ENCODE measurements at regions not wholly inside any gene's neighbourhood (a gene's known extent, or its start where the extent isn't known, plus 50 kb on each side); places are given as distances from the start of the nearest gene placed in this dataset.
A peak's percentile ranks its signal among the peaks of the same experiment; 100 is the strongest.

DNA sequence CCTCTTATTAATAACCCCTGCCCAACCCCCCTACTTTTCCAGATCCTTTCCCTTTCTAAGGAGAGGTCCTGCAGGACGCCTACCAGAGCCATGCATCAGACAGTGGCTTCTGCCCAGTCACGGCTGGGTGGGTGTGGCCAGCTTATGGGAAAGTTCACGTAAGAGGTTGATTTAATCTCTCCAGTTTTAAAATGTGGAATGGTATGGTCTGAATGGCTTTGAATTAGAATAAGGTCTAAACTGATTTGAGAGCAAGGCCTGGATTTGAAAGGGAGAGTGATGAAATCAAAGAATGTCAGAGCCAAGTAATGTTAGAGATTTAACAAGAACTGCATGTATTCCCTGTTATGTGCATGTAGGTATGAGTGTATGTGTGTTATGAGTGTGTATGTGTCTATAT lies 275.7 kb downstream of the PAX1 start:
- no peak for DNase-seq (ENCODE audit: low spot score)

DNA sequence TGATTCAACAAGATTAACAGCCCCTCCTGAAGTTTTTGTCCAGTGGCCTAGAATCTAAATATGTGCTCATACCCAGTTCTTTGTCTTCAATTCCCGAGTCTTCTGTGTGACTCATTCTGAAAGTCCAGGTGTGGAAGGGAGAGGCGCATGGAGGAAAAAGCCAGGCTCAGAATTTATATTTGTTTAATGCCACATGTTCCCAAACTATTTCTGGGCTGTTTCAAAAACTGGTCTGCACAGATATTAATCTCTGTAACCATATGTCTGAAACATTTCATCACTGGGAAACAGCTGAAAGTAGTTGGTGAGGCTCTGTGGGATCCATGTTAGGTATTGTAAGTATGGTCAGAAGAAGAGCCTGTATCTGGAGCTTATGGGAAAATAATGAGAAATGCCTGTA lies 266.0 kb downstream of the PAX1 start:
- no peak for DNase-seq (ENCODE audit: low spot score)

DNA sequence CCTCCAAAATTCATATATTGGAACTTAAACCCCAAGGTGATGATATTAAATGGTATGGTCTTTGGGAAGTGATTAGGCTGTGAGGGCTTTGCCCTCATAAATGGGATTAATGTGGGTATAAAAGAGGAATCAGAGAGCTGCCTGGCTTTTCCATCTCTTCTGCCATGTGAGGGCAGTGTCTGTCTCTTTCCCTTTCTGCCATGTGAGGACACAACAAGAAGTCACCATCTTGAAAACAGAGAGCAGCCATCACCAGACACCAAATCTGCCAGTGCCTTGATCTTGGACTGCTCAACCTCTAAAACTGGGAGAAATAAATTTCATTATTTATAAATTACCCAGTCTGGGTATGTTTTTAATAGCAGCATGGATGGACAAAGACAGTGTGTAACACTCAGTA lies 263.0 kb downstream of the PAX1 start:
- peak; percentile 16 for DNase-seq (ENCODE audit: low spot score)

DNA sequence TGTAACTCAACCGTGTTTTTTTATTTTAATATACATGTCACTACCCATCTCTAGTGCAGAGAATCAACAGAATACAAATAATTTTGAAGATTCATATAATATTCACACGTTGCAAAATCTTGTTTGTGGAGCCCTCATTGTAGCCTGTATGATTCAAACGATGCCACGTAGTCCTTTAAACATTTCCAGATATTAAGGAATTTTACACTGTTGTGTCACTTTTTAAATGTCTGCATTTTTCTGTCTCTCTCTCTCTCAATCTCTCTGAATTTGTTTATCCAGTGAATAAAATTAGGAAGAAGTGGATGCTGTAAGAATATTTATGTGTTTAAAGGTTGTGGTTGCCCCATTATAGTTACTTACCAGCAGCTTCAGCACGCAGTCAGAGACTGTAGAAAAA lies 262.0 kb downstream of the PAX1 start:
- no peak for DNase-seq (ENCODE audit: low spot score)

DNA sequence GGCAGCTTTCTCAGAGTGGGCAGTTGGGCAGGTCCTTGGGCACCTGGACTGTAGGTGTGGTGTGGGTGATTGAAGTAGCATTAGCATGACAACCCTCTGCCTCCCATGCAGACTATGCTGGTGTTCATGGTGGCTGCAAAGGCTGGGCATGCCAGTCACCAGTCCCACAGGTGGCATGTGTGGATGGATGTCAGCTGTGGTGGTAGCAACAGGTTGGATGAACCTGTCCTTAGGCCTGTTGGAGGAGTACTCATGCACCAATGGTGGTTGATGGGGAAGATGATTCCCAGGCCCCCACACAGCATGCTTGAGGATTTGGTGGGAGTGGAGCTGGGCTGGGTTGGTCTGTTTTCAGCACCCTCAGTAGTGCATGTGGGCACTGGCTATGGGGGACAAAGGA lies 251.1 kb downstream of the PAX1 start:
- no peak for DNase-seq (ENCODE audit: low spot score)

DNA sequence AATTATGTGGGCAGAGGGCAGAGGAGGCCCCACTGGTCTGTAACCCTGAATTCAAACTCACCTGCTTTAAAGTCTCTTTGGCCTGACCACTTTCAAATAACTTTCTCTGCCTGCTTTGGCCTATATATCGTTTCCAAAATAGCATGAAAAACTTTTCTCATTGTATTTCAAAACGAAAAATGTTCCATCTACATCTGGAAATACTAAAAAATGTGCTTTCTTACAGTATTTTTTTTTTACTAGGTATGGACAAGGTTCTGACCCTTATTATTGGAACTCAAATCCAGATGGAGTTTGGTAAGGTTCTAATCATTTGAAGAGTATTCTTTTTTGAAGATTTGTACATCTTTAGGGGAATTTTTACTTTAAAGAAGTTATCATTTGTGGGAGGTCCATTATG lies 241.9 kb downstream of the PAX1 start:
- DNase-seq (ENCODE audit: low spot score): no peak

DNA sequence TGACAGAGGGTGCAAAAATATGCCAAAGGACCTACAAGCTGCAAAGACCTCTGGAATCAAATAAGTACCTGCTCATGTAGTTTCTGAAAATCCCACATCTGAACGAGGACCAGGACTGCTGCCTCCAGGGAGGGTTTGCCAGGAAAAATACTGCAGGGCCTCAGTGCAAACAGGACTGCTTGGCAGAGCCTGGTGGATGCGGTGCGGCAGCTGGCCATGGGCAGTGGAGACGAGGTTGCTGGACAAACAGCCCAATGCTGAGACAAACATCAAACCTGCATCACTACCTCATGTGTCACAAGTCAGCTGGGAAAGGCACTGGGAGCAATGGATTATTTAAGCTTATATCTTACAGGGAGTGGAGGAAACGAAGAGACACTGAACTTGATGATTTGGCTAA lies 238.8 kb downstream of the PAX1 start:
- DNase-seq (ENCODE audit: low spot score): no peak

DNA sequence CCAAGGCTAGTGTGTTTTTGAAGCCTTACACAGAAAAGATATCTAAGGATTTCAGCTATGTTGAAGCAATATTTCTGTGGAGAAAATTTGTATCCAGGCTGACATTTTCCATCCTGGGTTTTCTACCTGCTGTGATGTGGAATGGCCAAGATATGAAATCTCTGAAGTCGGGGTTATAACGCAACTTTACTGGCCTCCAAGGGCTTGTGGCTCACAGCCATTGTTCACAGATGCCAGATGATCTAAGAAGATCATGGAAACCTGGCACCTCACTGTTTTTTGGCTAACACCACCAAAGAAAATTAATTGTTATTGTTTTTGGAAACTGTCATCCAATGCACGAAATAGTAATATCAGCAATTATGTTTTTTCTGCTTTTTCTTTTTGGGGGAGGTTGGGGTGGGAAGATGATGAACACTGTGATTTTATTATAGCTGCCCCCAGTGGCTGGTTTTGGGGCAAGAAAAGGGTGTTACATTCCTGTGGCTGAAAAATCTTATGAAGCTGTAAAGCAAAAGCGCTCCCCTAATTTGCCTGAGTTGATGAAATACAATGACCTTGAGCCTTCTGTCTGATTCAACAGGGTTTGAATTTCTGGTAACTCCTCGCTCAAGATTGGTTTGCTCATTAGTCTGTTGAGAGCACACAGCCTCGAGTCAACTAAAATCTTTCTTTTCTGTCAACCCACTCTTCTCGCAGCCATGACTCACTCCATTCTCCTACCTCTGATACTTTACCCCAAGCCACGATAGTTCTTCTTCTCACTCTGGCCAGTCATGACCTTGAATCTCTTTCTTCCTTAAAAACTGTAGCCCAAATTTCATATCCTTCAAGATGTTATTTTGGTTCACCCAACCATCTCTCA lies 236.7 kb downstream of the PAX1 start:
- DNase-seq (ENCODE audit: low spot score): no peak

DNA sequence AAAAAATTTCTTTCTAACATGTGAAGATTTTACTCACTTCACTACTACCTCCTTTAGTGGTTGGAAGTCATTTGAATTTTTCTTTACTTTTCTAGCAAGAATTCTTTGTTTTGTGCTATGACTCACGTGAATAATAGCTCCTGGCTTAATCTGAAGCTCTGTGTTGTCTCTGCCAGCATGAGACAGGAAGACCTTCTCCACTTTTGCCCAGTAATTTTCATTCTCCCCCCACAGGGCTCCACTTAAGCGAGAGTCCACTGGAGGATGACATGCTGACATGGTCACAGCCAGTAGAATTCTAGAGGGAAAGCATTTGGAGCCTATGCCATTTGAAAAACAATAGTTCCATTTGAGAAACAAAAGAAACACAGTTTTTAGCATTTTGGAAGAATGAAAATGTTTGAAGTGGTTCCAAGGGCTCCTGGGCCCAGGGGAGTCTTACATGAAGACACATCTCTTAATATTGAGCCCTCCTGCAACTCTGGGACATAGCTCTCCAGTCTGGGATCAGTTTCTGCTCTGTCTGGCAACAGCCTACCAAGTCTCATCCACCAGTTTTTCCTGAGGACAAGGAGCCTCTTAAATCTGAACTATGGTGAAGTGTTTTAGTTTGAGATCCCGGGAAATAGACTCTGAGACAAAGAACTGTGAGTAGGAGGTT lies 231.4 kb downstream of the PAX1 start:
- no peak for DNase-seq (ENCODE audit: low spot score)

DNA sequence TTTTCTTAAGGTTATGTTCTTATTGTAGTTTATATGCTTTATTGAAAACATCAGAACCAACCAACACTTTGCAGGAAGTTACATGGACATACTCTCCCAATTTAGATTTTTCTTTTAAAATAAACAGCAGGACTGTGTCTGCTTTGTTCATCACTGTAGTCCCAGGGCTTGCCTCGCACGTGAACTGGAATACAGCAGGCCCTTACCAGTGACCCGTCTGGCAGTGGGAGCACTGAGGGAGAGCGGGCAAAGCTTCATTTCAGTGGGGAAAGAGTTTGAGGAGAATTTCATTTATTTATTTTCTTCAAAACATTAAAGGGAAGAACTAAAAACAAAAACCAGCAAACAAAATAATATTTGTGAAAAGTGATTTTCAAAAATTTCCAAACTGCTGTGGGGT lies 230.8 kb downstream of the PAX1 start:
- no peak for DNase-seq (ENCODE audit: low spot score)

DNA sequence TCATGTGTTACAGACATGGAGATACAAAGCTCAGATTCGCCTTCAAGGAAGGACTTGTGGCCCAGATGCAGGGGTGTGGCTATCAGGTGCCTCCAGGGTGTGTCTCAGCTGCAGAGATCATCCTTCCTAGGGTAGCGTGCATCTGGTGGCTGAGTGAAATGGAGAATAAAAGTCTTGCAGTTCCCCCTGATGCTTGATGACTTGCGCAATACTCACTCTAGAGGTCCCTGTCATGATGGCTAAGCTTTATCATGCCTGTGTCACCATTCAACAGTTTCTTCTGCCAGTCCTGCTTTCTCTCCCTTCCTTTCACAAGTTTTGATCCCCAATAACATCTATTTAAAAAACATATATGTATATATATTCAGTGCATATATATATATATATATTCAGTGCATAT lies 228.1 kb downstream of the PAX1 start:
- no peak for DNase-seq (ENCODE audit: low spot score)

DNA sequence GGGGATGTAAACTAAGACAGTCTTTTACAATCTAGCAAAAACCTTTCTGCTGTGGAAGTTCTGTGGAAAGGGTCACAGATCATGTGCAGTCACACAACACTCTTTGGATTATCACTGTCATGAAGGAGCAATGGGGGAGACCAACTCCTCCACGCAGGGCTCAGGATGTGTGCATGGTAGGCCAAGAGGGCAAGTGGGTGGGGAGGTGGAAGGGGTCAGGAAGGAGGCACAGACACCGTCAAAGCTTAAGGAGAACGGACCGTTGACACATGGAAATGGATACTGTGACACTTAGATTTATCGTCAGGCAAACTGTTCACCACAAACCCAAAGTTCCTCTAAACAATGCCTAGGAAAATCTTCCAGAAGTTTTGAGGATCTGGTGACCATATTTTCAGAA lies 215.8 kb downstream of the PAX1 start:
- no peak for DNase-seq (ENCODE audit: low spot score)

DNA sequence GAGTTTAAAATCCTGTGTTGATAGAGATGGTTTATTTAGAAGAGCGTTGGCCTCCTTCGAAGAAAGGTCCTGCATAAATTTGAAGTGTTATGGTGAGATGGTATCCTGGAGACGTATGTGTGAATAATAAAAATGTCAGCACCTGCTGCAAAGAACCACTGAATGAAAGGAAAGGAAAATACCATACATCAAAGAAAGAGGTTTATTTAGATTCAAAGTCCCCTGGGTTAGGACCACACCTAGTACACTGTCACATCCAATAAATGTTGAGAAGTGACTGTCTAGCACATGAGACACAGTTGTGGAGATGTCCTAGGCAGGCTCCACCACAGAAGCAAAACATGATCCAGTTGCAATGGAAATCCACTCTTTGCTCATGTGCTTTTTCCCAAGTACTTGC lies 214.7 kb downstream of the PAX1 start:
- no peak for DNase-seq (ENCODE audit: low spot score)

DNA sequence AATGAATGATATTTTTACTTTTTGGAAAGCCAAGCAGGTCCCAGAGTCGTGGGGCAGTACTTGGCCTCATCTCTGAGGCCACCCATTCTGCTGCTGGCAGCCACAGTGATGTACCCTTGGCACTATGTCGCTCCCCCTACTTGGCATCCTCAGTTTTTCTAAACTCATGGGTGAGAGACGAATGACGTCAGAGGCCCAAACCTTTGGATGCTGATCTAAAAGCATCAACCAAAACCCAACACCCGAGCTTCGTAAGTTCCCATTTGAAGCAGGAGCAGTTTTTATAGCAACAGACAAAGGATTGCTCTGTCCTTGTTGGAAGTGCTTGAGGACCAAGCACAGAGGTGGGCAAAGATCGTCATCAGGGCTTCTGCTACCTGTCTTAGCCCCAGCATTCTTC lies 212.9 kb downstream of the PAX1 start:
- DNase-seq (ENCODE audit: low spot score): no peak

DNA sequence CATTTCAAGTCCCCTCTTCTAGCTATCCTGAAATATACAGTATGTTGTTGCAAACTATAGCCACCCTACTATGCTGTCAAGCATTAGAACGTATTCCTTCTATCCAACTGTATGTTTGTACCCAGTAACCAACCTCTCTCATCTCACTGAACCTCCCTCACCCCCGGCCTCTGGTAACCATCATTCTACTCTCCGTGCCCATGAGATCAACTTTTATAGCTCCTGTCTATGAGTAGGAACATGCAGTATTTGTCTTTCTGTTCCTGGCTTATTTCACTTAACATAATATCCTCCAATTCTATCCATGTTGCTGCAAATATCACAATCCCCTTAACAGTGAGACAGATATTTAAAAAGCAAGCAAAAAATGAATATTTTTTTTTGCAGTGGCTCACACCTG lies 196.9 kb downstream of the PAX1 start:
- no peak for DNase-seq (ENCODE audit: low spot score)

DNA sequence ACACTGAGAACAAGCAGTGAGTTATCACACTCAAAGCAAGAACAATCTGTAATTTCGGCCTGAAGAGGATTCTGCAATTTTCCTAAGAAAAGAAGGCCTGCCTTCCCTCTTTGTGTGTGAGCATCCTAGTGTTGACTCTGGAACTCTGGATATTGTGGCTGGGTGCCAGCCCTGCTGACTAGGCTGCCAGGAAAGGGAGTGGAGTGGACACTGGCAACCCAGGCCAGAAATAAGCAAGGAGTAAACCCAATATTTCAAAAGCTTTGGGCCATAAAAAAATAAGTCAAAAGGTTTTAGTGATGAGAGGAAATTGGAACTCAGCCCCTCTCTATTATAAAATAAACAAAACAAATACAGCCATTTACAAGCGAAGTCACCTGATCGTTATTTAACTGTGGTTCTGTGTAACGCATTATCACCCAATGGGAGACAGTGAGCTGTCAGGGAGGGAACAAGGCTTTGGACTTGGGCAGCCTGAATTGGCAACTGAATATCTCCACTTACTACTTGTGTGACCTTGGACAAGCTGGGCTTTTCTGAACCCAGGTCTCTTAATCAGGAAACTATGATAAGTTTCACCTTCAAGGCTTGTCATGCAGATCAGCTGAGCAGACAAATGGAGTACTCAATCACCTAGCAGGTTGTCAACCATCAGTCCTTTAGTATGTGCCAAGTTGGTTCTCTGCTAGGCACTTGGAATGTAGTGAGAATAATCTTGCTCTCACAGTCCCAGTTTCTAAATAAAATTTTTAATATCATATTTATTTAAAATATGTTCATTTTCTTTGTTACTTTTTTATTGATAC lies 196.2 kb downstream of the PAX1 start:
- DNase-seq (ENCODE audit: low spot score): peak; percentile 12

DNA sequence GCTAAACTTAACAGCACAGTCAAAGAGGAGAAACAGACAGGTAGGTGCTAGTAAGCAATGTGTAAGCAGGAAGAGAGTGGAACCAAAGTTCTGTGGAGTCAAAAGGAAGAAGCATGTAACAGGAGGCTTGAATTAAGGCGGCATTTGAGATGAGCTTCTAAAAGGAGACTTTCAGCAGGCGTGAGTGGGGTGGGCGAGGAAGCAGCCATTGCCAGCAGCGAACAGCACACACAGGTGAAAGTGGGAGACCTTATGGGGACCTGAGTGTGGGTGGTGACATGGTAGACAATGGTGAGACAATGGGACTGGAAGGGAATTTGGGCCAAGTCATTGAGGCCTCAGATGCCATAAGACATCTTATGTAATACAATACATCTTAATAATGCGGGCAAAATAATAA lies 195.0 kb downstream of the PAX1 start:
- no peak for DNase-seq (ENCODE audit: low spot score)

DNA sequence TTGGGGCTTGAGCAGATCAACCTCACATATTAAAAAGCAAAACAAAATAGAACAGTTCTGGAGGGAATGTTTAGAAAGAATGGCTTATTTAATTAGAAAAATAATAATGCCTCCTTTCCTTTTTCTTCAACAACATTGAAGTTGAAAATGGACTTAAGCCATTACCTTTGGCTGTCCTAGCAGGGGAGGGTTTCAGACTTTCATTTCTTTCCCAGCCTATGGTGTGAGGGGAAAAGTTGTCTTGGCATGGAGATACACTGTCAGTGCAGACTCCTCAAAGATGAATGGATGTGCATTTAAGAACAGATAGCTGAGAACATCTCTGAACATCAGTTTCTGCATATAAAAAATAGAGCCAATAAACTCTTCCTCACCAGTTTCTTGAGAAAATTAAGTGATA lies 169.5 kb downstream of the PAX1 start:
- DNase-seq (ENCODE audit: low spot score): no peak

DNA sequence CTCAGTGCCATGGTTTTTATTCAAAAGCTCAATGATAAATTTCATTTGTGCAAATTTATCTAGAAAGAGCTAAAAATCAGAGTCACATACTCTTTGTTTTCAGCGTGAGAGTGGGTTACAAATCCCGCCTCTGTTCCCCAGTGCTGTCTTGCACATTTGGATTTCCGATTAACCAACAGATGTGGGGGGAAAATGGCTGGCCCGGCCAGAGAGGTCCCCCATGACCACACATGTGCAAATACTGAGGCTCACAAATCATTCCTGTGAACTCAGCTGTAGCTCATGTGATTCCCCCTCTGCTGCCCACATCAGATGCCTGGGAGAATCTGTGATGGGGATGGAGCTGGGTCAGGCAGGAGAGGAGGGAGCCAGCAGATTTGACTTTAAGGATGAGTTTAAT lies 168.7 kb downstream of the PAX1 start:
- no peak for DNase-seq (ENCODE audit: low spot score)

DNA sequence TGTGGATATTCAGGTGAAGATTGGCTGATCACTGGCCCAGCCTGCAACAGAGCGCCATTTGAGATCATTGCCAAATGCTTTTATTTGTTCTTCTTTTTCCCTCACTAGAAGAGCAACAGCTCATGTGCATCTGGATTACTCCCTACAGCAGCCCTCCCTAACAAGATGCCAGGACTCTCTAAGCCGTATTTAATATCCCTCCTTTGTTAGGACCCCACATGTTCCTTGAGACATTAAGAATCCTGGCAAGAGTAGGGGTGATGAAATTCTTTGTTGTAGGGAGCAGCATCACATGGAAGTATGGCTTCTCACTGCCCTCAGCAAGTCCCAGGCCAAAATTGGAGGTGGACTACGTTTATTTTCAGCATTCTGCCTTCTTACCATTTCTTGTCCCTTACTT lies 167.8 kb downstream of the PAX1 start:
- no peak for DNase-seq (ENCODE audit: low spot score)

DNA sequence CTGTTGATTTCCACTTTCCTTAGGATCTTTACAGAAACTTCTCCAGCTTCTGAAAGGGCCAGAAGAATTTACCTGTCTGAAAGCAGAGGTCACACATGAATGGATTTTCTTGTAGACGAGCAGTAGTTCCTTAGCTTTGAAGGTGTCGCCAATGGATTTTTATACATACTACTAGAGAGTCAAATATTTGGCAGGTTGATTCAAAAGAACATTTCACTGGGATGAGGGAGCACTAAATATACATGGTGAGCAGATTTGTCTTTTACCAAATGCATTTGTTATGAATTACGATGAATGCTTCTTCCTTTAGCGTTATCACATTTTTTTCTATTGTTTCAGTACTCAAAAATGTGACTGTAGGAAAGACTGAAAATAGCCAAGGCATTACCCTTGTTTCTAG lies 162.3 kb downstream of the PAX1 start:
- DNase-seq (ENCODE audit: low spot score): no peak

DNA sequence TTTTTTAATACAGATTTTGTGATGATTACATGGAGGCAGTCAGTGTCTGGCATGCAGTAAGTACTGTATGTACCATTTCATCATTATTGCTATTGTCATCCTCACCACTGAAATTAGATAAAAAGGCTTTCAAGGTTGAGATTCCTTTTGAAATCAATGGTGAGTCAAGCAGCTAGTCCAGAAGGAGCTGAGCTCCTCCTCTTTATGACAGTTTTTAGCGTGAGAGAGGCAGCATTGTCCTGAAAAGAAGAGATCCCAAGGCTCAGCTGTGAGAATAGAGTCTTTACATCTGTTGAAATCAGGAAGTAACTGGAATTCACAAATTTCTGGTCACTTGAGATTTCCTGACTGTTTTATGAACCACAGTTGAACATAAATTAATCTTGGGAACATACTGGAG lies 161.9 kb downstream of the PAX1 start:
- DNase-seq (ENCODE audit: low spot score): no peak

DNA sequence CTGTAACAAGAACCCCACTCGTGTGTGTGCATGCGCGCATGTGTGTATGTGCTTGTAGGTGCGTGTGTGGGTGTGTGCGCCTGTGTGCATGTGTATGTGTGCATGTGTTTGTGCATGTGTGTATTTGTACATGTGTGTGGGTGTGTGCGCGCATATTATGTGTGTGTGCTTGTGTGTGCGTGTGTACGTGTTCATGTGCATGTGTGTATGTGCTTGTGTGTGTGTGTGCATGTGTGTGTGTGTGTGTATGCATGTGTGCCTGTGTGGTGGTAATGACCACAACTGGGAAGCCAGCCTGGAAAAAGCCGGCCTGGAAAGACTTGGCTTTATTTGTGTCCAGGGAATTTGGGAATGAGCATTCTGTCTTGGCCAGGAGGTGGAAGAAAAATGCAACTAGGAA lies 157.5 kb downstream of the PAX1 start:
- DNase-seq (ENCODE audit: low spot score): no peak
